ENCODE measurements at regions not wholly inside any gene's neighbourhood (a gene's known extent, or its start where the extent isn't known, plus 50 kb on each side); places are given as distances from the start of the nearest gene placed in this dataset.

GRCh38 chr2:48248251-48248933 is 66.1 kb upstream of the FOXN2 start (continued):
- TF ChIP-seq, protein P1, sequence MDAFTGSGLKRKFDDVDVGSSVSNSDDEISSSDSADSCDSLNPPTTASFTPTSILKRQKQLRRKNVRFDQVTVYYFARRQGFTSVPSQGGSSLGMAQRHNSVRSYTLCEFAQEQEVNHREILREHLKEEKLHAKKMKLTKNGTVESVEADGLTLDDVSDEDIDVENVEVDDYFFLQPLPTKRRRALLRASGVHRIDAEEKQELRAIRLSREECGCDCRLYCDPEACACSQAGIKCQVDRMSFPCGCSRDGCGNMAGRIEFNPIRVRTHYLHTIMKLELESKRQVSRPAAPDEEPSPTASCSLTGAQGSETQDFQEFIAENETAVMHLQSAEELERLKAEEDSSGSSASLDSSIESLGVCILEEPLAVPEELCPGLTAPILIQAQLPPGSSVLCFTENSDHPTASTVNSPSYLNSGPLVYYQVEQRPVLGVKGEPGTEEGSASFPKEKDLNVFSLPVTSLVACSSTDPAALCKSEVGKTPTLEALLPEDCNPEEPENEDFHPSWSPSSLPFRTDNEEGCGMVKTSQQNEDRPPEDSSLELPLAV (CRISPR knock-in tag; conservative IDR thresholded peaks at IDR 0.05; ENCODE audit: low read depth) = no peak
- TF ChIP-seq BRD4 (CRISPR knock-in tag; IDR thresholded peaks at IDR 0.05) = no peak
- TF ChIP-seq HNRNPUL1 (IDR thresholded peaks at IDR 0.05; ENCODE audit: low read depth, low read length) = no peak
- no peak for TF ChIP-seq TBX3 (IDR thresholded peaks at IDR 0.05; ENCODE audit: borderline replicate concordance)
- no peak for TF ChIP-seq FOXJ3 (CRISPR knock-in tag; IDR thresholded peaks at IDR 0.05; ENCODE audit: borderline replicate concordance)
- TF ChIP-seq NKX3-1 (CRISPR knock-in tag; IDR thresholded peaks at IDR 0.05) = no peak
- TF ChIP-seq ZNF709 (CRISPR knock-in tag; IDR thresholded peaks at IDR 0.05) = no peak
- TF ChIP-seq ZNF850 (CRISPR knock-in tag; conservative IDR thresholded peaks at IDR 0.05) = peak; percentile 53; the same call in 1 of the 2 replicates
- TF ChIP-seq PHF20 (CRISPR knock-in tag; IDR thresholded peaks at IDR 0.05) = no peak
- TF ChIP-seq ZNF660 (CRISPR knock-in tag; IDR thresholded peaks at IDR 0.05; ENCODE audit: borderline replicate concordance, low read depth) = no peak
- TF ChIP-seq PREB (CRISPR knock-in tag; IDR thresholded peaks at IDR 0.05) = no peak
- TF ChIP-seq ZNF816 (CRISPR knock-in tag; IDR thresholded peaks at IDR 0.05; ENCODE audit: borderline replicate concordance) = no peak
- no peak for TF ChIP-seq ZNF790 (CRISPR knock-in tag; IDR thresholded peaks at IDR 0.05; ENCODE audit: borderline replicate concordance)
- TF ChIP-seq KDM5B (CRISPR knock-in tag; IDR thresholded peaks at IDR 0.05; ENCODE audit: borderline replicate concordance) = no peak
- TF ChIP-seq POLR2AphosphoS5 (IDR thresholded peaks at IDR 0.05; ENCODE audit: low read depth, low read length) = no peak
- no peak for TF ChIP-seq FIP1L1 (IDR thresholded peaks at IDR 0.05; ENCODE audit: borderline replicate concordance, insufficient read depth, low read depth, low read length)
- no peak for TF ChIP-seq IRF1 (CRISPR knock-in tag; IDR thresholded peaks at IDR 0.05; ENCODE audit: low read depth)
- TF ChIP-seq EP300 (IDR thresholded peaks at IDR 0.05; ENCODE audit: low read depth in 2 of 2, low read length in 2 of 2) = peak in 1 of 2 experiments; percentile 22; a peak in 1 of 4 replicates
- no peak for TF ChIP-seq EP300 (CRISPR knock-in tag; IDR thresholded peaks at IDR 0.05; ENCODE audit: borderline replicate concordance)
- no peak for TF ChIP-seq ZNF780A (CRISPR knock-in tag; IDR thresholded peaks at IDR 0.05)
- no peak for TF ChIP-seq ZC3H13 (CRISPR knock-in tag; IDR thresholded peaks at IDR 0.05)
- no peak for TF ChIP-seq ZNF891 (CRISPR knock-in tag; IDR thresholded peaks at IDR 0.05)
- TF ChIP-seq YY1 (IDR thresholded peaks at IDR 0.05; ENCODE audit: insufficient read depth, insufficient replicate concordance, low read depth, low read length) = no peak
- TF ChIP-seq, protein P2, sequence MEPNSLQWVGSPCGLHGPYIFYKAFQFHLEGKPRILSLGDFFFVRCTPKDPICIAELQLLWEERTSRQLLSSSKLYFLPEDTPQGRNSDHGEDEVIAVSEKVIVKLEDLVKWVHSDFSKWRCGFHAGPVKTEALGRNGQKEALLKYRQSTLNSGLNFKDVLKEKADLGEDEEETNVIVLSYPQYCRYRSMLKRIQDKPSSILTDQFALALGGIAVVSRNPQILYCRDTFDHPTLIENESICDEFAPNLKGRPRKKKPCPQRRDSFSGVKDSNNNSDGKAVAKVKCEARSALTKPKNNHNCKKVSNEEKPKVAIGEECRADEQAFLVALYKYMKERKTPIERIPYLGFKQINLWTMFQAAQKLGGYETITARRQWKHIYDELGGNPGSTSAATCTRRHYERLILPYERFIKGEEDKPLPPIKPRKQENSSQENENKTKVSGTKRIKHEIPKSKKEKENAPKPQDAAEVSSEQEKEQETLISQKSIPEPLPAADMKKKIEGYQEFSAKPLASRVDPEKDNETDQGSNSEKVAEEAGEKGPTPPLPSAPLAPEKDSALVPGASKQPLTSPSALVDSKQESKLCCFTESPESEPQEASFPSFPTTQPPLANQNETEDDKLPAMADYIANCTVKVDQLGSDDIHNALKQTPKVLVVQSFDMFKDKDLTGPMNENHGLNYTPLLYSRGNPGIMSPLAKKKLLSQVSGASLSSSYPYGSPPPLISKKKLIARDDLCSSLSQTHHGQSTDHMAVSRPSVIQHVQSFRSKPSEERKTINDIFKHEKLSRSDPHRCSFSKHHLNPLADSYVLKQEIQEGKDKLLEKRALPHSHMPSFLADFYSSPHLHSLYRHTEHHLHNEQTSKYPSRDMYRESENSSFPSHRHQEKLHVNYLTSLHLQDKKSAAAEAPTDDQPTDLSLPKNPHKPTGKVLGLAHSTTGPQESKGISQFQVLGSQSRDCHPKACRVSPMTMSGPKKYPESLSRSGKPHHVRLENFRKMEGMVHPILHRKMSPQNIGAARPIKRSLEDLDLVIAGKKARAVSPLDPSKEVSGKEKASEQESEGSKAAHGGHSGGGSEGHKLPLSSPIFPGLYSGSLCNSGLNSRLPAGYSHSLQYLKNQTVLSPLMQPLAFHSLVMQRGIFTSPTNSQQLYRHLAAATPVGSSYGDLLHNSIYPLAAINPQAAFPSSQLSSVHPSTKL (CRISPR knock-in tag; IDR thresholded peaks at IDR 0.05) = peak; percentile 70
